CD4-positive, alpha-beta T cell (primary cell): ENCODE measurements at regions not wholly inside any gene's neighbourhood (a gene's known extent, or its start where the extent isn't known, plus 50 kb on each side); places are given as distances from the start of the nearest gene placed in this dataset.

Experiments
- ATAC-seq: fragments of 200-7000 bp; cut with Tn5 transposase; one replicate; pipeline ENCODE4 v1.10.0; 2022; ENCODE audit warnings: mild to moderate bottlenecking; ENCODE audit not compliant: poor library complexity
- CTCF ChIA-PET: fragments of 350-600 bp; sonication (Branson Sonifier 250); formaldehyde crosslinking; loops from one replicate; lab custom pipeline; 2021; ENCODE audit warnings: antibody characterized with exemption, inconsistent platforms; lab: Charles Lee
- POLR2A ChIA-PET: fragments of 350-600 bp; sonication (Branson Sonifier 250); formaldehyde crosslinking; loops from one replicate; lab custom pipeline; 2021; ENCODE audit warnings: antibody characterized with exemption, inconsistent platforms; lab: Charles Lee
- DNase-seq, 14 experiments: peaks; one replicate each; pipeline ENCODE4 v3.0.0-alpha.2; 2013 to 2020; ENCODE audit warnings: mixed read lengths in 2 of 14
- H3K27ac ChIP-seq, 2 donors: one replicate each; pipeline versions ENCODE4 v1.5.1 to v1.7.0; 2013; ENCODE audit warnings: low read length in 2 of 2, low read depth in 1 of 2, mild to moderate bottlenecking in 1 of 2
- H3K27me3 ChIP-seq, 2 experiments: 1 replicate in 1 of 2; 2 replicates in 1 of 2; pipeline versions ENCODE4 v1.6.1 to v1.7.0; 2013; ENCODE audit warnings: low read length in 2 of 2, control low read depth in 1 of 2, mild to moderate bottlenecking in 1 of 2, moderate library complexity in 1 of 2; ENCODE audit not compliant: insufficient read depth in 2 of 2, control insufficient read depth in 1 of 2
- H3K36me3 ChIP-seq: one replicate; pipeline ENCODE4 v1.6.1; 2013; ENCODE audit warnings: low read length, control low read depth; ENCODE audit not compliant: insufficient read depth
- H3K4me1 ChIP-seq: one replicate; pipeline ENCODE4 v1.6.1; 2013; ENCODE audit warnings: low read length, control low read depth; ENCODE audit not compliant: insufficient read depth
- H3K4me3 ChIP-seq: one replicate; pipeline ENCODE4 v1.5.1; 2013; ENCODE audit warnings: mild to moderate bottlenecking, low read length, moderate library complexity
- H3K9me3 ChIP-seq, 2 experiments: 1 replicate in 1 of 2; 2 replicates in 1 of 2; pipeline versions ENCODE4 v1.6.1 to v1.7.0; 2013; ENCODE audit warnings: low read length in 2 of 2, mild to moderate bottlenecking in 2 of 2, control low read depth in 1 of 2, moderate library complexity in 1 of 2; ENCODE audit not compliant: control insufficient read depth in 1 of 2, insufficient read depth in 1 of 2
- H3K27ac Mint-ChIP-seq: one replicate; pipeline ENCODE4 v1.8.0; 2020; ENCODE audit warnings: mixed read lengths
- H3K27me3 Mint-ChIP-seq: one replicate; pipeline ENCODE4 v1.8.0; 2021; ENCODE audit warnings: mixed read lengths
- H3K36me3 Mint-ChIP-seq: one replicate; pipeline ENCODE4 v1.8.0; 2021; ENCODE audit warnings: low read depth, mixed read lengths
- H3K4me1 Mint-ChIP-seq: one replicate; pipeline ENCODE4 v1.8.0; 2021; ENCODE audit warnings: low read depth, mixed read lengths
- H3K4me3 Mint-ChIP-seq: one replicate; pipeline ENCODE4 v1.8.0; 2020; ENCODE audit warnings: mild to moderate bottlenecking, mixed read lengths
- H3K9me3 Mint-ChIP-seq: one replicate; pipeline ENCODE4 v1.8.0; 2020; ENCODE audit warnings: mixed read lengths
- CTCF ChIP-seq: fragments of 200-600 bp; IDR thresholded peaks from one replicate; pipeline ENCODE4 v1.8.0; 2022; ENCODE audit warnings: antibody characterized with exemption, mild to moderate bottlenecking
- intact Hi-C, 2 experiments: fragments of 100-400 bp; cut with DNase I in 1 of 2; cut with micrococcal nuclease in 1 of 2; formaldehyde crosslinking; loops; one replicate each; pipeline versions ENCODE4 v1.15.1 to v1.9.0; 2023 to 2025; cut with DNase I, micrococcal nuclease

DNA sequence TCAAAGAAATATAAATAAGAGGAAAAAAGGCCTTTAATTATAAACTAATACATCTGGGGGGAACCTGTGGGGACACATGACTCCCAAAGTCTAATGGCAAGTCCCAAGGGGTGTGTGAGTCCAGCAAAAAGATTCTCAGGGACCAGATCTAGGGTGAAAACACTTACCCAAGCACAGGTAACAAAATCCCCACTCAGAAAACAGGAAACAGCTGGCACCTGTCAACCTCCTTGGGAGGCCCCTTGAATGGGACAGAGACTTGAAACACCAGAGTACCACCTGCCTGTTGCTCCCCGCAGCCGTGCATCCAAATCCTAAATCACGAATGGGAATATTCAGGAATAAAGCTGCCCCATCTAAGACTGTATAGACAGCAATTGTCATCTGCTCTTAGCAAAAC lies 461.2 kb upstream of the CDH5 start:
- no peaks in the 10 kb centered on the region for H3K36me3 Mint-ChIP-seq
- no peak overlapping the region for H3K4me3 Mint-ChIP-seq
- H3K9me3 Mint-ChIP-seq: no peaks in the 10 kb centered on the region
- POLR2A ChIA-PET: no interaction called here
- intact Hi-C loops: no loop called here
- Histone ChIP-seq H3K36me3 (no peaks in the 10 kb centered on the region), H3K27me3 (no peaks in the 10 kb centered on the region), H3K9me3 (no peaks in the 10 kb centered on the region), H3K27ac (no peak overlapping the region), H3K4me1 (no peaks in the 10 kb centered on the region), H3K4me3 (no peak overlapping the region)
- no peak for ATAC-seq
- no peaks in the 10 kb centered on the region for H3K4me1 Mint-ChIP-seq
- no peaks in the 10 kb centered on the region for H3K27me3 Mint-ChIP-seq
- no peak for TF ChIP-seq CTCF
- CTCF ChIA-PET: no interaction called here
- no peak for DNase-seq
- no peak overlapping the region for H3K27ac Mint-ChIP-seq

GRCh38 chr16:65896448-65897153 lies 469.9 kb upstream of the CDH5 start:
- ChIA-PET POLR2A (no interaction called here), CTCF (no interaction called here)
- Histone ChIP-seq H3K27ac (no peak overlapping the region), H3K4me3 (no peak overlapping the region), H3K36me3 (no peaks in the 10 kb centered on the region), H3K9me3 (peaks cover 0 to 5% of the 10 kb centered on the region in 2 experiments), H3K4me1 (no peaks in the 10 kb centered on the region), H3K27me3 (no peaks in the 10 kb centered on the region)
- DNase-seq (no peak), ATAC-seq (no peak)
- H3K27me3 Mint-ChIP-seq: peaks cover 7% of the 10 kb centered on the region
- no peak overlapping the region for H3K4me3 Mint-ChIP-seq
- TF ChIP-seq CTCF: no peak
- intact Hi-C loops: no loop called here
- no peaks in the 10 kb centered on the region for H3K4me1 Mint-ChIP-seq
- H3K9me3 Mint-ChIP-seq: peaks cover 2% of the 10 kb centered on the region
- H3K36me3 Mint-ChIP-seq: no peaks in the 10 kb centered on the region
- no peak overlapping the region for H3K27ac Mint-ChIP-seq

- POLR2A ChIA-PET: no interaction called here
- Mint-ChIP-seq H3K27ac (no peak overlapping the region), H3K4me1 (no peaks in the 10 kb centered on the region), H3K9me3 (peaks cover 2% of the 10 kb centered on the region), H3K4me3 (no peak overlapping the region), H3K36me3 (no peaks in the 10 kb centered on the region), H3K27me3 (peaks cover 7% of the 10 kb centered on the region)
- Histone ChIP-seq H3K27ac (no peak overlapping the region), H3K9me3 (peaks cover 0 to 5% of the 10 kb centered on the region in 2 experiments), H3K4me3 (no peak overlapping the region), H3K36me3 (no peaks in the 10 kb centered on the region), H3K27me3 (no peaks in the 10 kb centered on the region), H3K4me1 (no peaks in the 10 kb centered on the region)
- intact Hi-C loops: no loop called here
- CTCF ChIA-PET: no interaction called here
- no peak for ATAC-seq
- TF ChIP-seq CTCF: no peak
- no peak for DNase-seq
These were observed 470.6 kb upstream of the CDH5 start for GRCh38 chr16:65895906-65896305.
